ENCODE measurements at regions not wholly inside any gene's neighbourhood (a gene's known extent, or its start where the extent isn't known, plus 50 kb on each side); places are given as distances from the start of the nearest gene placed in this dataset.

DNA sequence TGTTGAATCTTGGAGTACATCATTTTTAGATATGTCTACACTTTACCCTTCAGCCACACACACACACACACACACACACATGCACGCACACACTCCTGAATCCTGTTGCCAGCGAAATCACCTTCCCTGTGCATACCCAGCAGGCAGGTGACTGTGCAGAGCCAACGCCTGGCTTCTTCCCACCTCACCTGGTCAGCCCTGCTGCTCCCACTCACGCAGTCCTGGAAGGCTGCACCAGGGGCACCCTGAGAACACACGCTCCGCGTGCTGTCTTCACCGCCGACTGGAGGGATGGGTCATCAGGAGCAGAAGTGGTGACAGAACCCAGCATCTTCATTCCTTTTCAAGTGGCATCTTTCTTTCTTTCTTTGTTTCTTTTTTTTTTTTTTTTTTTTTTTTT is 94.6 kb downstream of the TBXT start:
- Mint-ChIP-seq H3K9me3 (peaks cover 24% of the 10 kb centered on the region), H3K36me3 (ENCODE audit: low read depth) (no peaks in the 10 kb centered on the region), H3K27ac (no peak overlapping the region), H3K4me1 (ENCODE audit: low read depth) (no peaks in the 10 kb centered on the region), H3K27me3 (peaks cover 17% of the 10 kb centered on the region), H3K4me3 (no peak overlapping the region)

DNA sequence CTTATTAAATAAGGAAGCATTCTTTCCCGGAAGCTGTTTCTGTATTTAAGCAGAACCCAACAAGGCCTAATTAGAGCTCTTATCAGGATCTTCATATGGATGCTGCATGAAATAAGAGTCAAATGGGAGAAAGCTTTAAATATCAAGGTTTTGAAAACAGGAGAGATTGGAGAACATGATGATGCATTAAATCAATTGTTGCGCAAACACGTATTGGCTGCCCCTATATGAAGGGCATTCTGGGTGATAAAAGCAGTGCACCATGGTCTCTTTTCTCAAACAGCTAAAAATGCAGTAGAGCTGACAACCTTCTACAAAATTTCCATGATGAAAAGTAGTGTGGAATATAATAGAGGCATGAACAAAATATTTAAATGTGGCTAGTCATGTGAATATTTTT is 98.9 kb downstream of the TBXT start:
- peaks cover 14% of the 10 kb centered on the region for H3K27me3 Mint-ChIP-seq
- no peak overlapping the region for H3K4me3 Mint-ChIP-seq
- no peak overlapping the region for H3K27ac Mint-ChIP-seq
- H3K4me1 Mint-ChIP-seq (ENCODE audit: low read depth): no peaks in the 10 kb centered on the region
- H3K36me3 Mint-ChIP-seq (ENCODE audit: low read depth): no peaks in the 10 kb centered on the region
- peaks cover 27% of the 10 kb centered on the region for H3K9me3 Mint-ChIP-seq

DNA sequence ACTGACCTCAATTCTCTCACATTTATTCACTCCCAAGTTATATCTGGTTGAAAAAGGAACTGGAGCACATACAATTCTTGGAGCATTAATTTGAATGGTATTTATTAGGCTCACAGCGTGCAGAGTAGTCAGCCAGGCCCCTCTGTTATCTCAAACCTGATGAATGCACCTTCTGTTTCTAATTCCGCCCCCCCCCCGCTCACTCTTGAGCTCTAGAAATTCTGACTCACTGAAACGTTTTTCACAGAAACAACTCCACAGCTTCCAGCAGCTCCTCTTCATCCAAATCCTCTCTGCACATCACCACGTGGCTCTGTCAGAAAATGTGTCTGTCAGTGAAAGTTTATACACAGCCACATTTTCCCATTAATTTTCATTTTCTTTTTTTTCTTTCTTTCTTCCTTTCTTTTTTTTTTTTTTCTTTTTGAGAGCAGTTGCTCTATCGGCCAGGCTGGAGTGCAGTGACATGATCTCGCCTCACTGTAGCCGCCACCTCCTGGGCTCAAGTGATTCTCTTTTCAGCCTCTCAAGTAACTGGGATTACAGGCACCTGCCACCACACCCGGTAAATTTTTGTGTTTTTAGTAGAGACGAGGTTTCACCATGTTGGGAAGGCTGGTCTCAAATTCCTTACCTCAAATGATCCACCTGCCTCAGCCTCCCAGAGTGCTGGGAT is 109.4 kb downstream of the TBXT start:
- Mint-ChIP-seq H3K9me3 (peaks cover 19% of the 10 kb centered on the region), H3K4me1 (ENCODE audit: low read depth) (no peaks in the 10 kb centered on the region), H3K27ac (no peak overlapping the region), H3K27me3 (peaks cover 17% of the 10 kb centered on the region), H3K4me3 (no peak overlapping the region), H3K36me3 (ENCODE audit: low read depth) (no peaks in the 10 kb centered on the region)

DNA sequence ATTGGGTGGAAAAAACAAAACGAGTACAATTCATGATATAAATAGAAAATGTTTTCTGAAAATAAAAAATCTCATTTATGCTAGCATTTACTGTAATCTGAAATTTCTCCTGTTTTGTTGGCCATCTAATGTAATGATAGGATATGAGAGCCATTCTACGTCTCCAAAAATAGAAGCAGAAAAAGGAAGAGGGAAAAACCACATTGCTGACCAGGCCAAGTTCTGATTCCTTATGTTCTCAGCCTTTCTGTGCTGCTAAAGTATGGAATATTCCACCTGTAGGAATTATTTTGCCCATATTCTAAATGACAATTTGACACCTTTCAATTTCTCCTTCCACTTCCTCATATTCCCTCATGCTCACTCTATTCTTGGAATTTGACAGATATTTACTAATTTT is 110.2 kb downstream of the TBXT start:
- Mint-ChIP-seq H3K36me3 (ENCODE audit: low read depth) (no peaks in the 10 kb centered on the region), H3K27me3 (peaks cover 13% of the 10 kb centered on the region), H3K4me3 (no peak overlapping the region), H3K9me3 (peaks cover 23% of the 10 kb centered on the region), H3K27ac (no peak overlapping the region), H3K4me1 (ENCODE audit: low read depth) (no peaks in the 10 kb centered on the region)

DNA sequence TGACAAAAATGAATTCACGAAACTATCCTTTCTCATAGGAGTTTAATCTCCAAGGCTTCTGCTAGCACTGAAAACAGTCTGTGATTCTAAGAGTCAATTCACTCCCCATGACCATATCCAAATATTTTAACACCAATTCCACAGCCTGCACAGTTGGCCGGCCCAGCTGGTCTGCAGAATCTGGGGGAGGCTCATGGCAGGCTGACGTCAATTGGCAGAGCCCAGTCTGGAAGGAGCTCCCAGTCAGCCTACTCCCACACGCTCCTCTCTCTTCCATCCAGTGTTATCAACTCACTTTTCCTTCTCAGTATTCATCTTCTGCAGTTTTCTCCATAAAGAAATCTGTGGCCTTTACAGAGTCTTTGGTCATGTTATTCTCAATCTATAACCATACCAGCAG is 111.0 kb downstream of the TBXT start:
- Mint-ChIP-seq H3K4me1 (ENCODE audit: low read depth) (no peaks in the 10 kb centered on the region), H3K27ac (no peak overlapping the region), H3K36me3 (ENCODE audit: low read depth) (no peaks in the 10 kb centered on the region), H3K9me3 (peaks cover 31% of the 10 kb centered on the region), H3K4me3 (no peak overlapping the region), H3K27me3 (peaks cover 13% of the 10 kb centered on the region)

DNA sequence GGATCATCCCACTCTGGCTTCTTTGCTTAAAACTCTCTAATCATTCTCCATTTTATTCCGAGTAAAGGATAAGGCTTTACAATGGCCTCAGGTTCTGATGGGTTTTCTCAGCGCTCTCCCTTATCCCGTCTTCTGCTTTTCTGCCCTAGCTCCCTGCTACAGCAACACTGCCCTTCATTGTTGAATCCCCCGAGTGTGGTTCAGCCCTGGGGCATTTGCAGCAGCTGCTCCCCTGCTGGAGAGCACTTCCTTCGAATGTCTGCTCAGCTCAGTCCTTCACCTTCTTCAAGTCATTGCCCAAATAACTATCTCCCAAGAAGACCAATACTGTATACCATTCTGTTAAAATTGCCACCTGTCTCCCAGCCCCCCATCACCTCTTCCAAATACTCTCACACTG is 111.8 kb downstream of the TBXT start:
- Mint-ChIP-seq H3K27me3 (peaks cover 13% of the 10 kb centered on the region), H3K9me3 (peaks cover 32% of the 10 kb centered on the region), H3K27ac (no peak overlapping the region), H3K4me3 (no peak overlapping the region), H3K36me3 (ENCODE audit: low read depth) (no peaks in the 10 kb centered on the region), H3K4me1 (ENCODE audit: low read depth) (no peaks in the 10 kb centered on the region)

DNA sequence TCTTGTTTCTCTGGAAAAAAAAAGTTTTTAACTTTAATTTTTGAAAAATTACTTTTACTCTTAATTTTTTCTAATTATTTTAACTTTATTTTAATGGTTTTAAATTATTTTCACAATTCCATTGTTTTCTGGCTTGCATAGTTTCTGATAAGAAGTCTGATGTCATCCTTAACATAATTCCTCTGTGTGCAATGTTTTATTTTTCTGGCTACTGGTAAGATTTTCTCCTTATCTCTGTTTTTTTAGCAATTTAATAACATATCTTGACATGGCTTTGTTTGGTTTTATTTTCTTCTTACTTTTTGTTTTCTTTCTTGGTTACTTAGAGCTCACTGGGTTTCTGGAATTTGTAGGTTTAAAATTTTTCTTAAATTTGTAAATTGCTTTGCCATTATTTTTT is 114.8 kb downstream of the TBXT start:
- no peaks in the 10 kb centered on the region for H3K4me1 Mint-ChIP-seq (ENCODE audit: low read depth)
- peaks cover 32% of the 10 kb centered on the region for H3K9me3 Mint-ChIP-seq
- H3K27me3 Mint-ChIP-seq: peaks cover 22% of the 10 kb centered on the region
- no peak overlapping the region for H3K27ac Mint-ChIP-seq
- H3K36me3 Mint-ChIP-seq (ENCODE audit: low read depth): no peaks in the 10 kb centered on the region
- no peak overlapping the region for H3K4me3 Mint-ChIP-seq

DNA sequence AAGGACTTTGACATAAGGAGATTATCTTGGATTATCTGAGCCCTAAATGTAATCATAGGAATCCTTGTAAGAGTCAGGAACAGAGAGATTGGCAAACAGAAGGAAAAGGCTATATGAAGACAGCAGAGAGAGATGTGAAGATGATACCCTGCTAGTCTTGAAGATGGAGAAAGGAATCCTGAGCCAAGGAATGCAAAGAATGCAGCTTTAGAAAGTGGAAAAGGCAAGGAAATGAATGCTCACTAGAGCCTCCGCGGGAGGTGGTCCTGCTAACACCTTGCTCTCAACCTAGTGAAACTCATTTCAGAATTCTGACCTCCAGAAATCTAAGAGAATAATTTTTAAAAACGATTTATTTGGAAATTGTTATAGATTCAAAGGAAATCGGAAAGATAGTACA is 117.1 kb downstream of the TBXT start:
- Mint-ChIP-seq H3K27me3 (peaks cover 15% of the 10 kb centered on the region), H3K36me3 (ENCODE audit: low read depth) (no peaks in the 10 kb centered on the region), H3K27ac (no peak overlapping the region), H3K4me3 (no peak overlapping the region), H3K9me3 (peaks cover 28% of the 10 kb centered on the region), H3K4me1 (ENCODE audit: low read depth) (no peaks in the 10 kb centered on the region)

DNA sequence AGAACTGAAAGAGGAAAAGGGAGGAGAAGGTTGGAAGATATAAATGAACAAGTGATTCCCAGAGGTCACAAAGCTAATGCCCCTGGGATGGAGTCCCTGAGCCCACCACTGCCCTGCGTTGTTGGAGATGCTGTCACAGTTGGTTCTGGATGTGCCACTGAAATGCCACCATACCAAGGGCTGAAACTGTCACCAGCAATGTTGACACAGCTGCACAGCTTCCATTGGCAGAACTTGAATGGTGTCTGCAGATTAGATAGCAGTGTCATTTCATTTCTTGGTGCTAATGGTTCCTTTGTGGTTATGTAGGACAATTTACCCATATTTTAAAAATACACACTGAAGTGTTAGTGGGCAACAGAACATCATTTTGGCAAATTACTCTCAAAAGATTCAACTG is 120.7 kb downstream of the TBXT start:
- Mint-ChIP-seq H3K36me3 (ENCODE audit: low read depth) (no peaks in the 10 kb centered on the region), H3K4me1 (ENCODE audit: low read depth) (no peaks in the 10 kb centered on the region), H3K27me3 (peaks cover 24% of the 10 kb centered on the region), H3K4me3 (no peak overlapping the region), H3K9me3 (peaks cover 4% of the 10 kb centered on the region), H3K27ac (no peak overlapping the region)

DNA sequence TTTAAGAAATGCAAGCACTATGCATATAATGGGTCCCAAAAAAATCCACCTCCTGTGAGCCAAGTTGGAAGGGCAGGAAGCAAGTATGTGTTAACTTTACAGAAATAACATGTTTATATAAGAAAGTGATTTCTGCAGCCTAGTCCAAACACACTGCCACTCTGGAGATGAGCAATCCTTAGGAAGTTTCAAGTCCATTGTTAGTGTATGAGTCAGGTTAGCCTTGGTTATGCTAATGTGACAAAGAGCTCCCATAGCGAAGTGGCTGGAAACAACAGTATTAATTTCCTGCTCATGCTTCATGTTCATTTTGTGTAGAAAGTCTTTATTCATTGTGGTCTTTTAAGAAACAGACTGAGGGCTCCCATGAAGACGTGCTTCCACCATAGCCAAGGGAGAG is 121.4 kb downstream of the TBXT start:
- Mint-ChIP-seq H3K4me3 (no peak overlapping the region), H3K4me1 (ENCODE audit: low read depth) (no peaks in the 10 kb centered on the region), H3K9me3 (no peaks in the 10 kb centered on the region), H3K36me3 (ENCODE audit: low read depth) (no peaks in the 10 kb centered on the region), H3K27ac (no peak overlapping the region), H3K27me3 (peaks cover 30% of the 10 kb centered on the region)

DNA sequence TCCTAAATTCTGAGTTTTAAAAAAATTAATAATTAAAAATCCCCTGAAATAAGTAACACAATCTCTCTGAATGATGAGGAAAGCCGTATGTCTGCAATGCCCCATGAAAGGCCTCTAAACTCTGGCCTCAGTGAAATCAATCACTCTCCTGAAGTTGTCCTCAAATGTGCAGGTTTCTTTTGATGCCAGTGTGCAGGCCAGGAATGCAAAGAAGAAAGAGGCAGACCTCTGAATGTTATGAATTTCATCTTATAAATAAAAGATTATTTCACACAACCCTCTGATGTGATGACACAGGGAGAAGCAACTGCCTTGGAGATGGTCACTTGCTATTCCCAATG is 121.8 kb downstream of the TBXT start:
- Mint-ChIP-seq H3K4me3 (no peak overlapping the region), H3K27me3 (peaks cover 33% of the 10 kb centered on the region), H3K4me1 (ENCODE audit: low read depth) (no peaks in the 10 kb centered on the region), H3K27ac (no peak overlapping the region), H3K9me3 (no peaks in the 10 kb centered on the region), H3K36me3 (ENCODE audit: low read depth) (no peaks in the 10 kb centered on the region)

DNA sequence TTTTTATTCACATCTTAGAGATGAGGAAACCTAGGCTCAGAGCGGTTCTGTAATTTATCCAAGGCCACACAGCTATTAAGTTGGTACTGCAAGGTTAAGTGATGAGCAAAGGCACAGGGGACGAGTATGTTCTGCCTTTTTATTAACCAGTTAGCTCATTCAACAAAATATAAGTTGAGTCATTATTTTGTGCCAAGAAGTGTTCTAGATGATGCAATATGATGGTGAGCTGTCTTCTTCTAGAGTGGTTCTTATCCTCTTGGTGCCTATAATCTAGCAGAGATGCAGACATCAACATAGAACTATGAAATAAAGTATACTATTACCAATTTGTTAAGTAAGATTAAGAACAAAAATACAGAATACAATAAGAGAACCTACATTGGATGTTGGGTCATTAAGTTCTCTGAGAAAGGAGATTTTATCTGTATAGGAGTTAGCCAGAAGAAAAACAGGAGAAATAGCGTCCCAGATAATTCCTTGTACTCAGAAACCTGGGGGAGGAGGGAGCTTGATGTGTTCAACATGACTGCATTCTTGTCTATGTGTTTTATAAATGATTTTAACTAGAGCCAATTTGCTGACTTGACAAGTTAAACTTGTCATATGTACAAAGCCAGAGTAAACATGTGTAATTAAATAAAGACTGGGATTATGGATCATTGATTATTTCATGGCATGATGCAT is 122.3 kb downstream of the TBXT start:
- Mint-ChIP-seq H3K27me3 (peaks cover 32% of the 10 kb centered on the region), H3K36me3 (ENCODE audit: low read depth) (no peaks in the 10 kb centered on the region), H3K4me3 (no peak overlapping the region), H3K27ac (no peak overlapping the region), H3K9me3 (no peaks in the 10 kb centered on the region), H3K4me1 (ENCODE audit: low read depth) (no peaks in the 10 kb centered on the region)

DNA sequence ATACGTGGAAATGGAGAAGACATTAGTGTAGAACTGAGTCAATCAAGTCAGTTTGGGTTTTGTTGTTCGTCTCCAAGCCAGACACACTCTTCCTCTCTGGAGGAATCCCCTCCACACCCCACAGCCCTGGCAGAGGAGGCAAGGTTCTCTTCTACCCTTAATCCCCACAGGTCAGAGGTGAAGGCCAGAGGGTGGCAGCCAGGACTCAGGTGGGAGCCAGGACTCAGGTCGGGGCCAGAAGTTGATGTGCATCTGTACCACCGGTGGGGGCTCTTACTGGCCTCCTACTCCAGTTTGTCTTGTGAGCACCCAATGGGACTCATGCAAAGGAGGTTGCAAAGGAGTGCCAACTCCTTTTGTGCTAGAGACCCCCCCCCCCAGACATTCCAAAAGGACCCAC is 126.4 kb downstream of the TBXT start:
- Mint-ChIP-seq H3K27ac (no peak overlapping the region), H3K27me3 (peaks cover 23% of the 10 kb centered on the region), H3K4me1 (ENCODE audit: low read depth) (no peaks in the 10 kb centered on the region), H3K4me3 (no peak overlapping the region), H3K36me3 (ENCODE audit: low read depth) (no peaks in the 10 kb centered on the region), H3K9me3 (peaks cover 11% of the 10 kb centered on the region)

DNA sequence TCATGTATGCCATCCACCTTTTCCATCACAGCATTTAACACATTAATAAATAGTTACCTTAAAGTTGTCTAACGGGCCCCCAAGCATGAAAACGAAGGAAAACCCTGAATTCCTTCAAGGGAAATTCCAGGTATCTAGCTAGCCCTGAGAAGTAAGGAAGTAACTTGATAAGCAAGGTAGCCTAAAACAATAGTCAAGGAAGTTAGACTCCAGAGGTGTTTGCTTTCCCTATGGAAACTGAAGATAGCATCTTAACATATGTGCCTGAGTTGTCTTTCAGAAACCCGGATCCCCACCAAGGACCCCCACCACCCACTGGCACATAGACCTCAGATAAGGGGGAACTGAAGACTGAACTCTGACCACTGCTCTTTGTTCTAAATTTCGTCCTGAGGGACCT is 127.4 kb downstream of the TBXT start:
- H3K27me3 Mint-ChIP-seq: peaks cover 22% of the 10 kb centered on the region
- H3K36me3 Mint-ChIP-seq (ENCODE audit: low read depth): no peaks in the 10 kb centered on the region

DNA sequence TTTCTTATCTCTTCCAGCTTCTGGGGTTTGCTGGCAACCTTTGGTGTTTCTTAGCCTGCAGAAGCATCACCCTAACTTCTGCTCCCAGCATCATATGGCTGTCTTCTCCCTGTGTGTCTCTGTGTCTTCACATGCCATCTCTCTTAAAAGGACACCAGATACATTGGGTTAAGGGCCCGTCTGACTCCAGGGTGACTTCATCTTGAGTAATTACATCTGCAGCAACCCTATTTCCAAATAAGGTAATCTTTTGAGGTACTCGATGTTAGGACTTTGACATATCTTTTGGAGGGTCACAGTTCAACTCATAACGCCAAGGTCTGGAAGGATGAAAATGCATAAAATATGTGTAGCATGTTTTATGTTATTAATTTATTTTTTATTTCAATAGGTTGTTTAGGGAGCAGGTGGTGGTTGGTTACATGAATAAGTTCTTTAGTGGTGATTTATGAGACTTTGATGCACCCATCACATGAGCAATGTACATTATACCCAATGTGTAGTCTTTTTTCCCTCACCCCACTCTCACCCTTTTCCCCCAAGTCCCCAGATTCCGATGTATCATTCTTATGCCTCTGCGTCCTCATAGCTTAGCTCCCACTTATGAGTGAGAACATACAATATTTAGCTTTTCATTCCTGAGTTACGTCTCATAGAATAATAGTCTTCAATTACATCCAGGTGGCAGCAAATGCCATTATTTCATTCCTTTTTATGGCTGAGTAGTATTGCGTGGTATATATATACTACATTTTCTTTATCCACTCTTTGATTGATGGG is 131.1 kb downstream of the TBXT start:
- no peaks in the 10 kb centered on the region for H3K4me1 Mint-ChIP-seq (ENCODE audit: low read depth)
- peaks cover 9% of the 10 kb centered on the region for H3K27me3 Mint-ChIP-seq
- H3K27ac Mint-ChIP-seq: no peak overlapping the region
- H3K4me3 Mint-ChIP-seq: no peak overlapping the region
- H3K9me3 Mint-ChIP-seq: peaks cover 11% of the 10 kb centered on the region
- no peaks in the 10 kb centered on the region for H3K36me3 Mint-ChIP-seq (ENCODE audit: low read depth)

More for the DNA sequence above, 127.4 kb downstream of the TBXT start:
- Mint-ChIP-seq H3K9me3 (peaks cover 11% of the 10 kb centered on the region), H3K4me1 (ENCODE audit: low read depth) (no peaks in the 10 kb centered on the region), H3K27ac (no peak overlapping the region), H3K4me3 (no peak overlapping the region)

All from stimulated activated naive CD8-positive, alpha-beta T cell treated with anti-CD3 and anti-CD28 coated beads, Interleukin-15, Interleukin-2, amounts not matched to agents 100 ng/mL and 50 ng/mL, for 24 hours (primary cell).